ENCODE measurements at regions not wholly inside any gene's neighbourhood (a gene's known extent, or its start where the extent isn't known, plus 50 kb on each side); places are given as distances from the start of the nearest gene placed in this dataset.

- TF ChIP-seq CTCF (conservative IDR thresholded peaks at IDR 0.05; ENCODE audit: low read length) (no peak), EZH2phosphoT487 (IDR thresholded peaks at IDR 0.05; ENCODE audit: borderline replicate concordance) (no peak)
These were observed 106.4 kb upstream of the FGF3 start for GRCh38 chr11:69925366-69926196.
